Activated CD8-positive, alpha-beta memory T cell treated with anti-CD3 and anti-CD28 coated beads, Interleukin-2, amount 50 U/mL, for 48 hours (primary cell): ENCODE measurements at regions not wholly inside any gene's neighbourhood (a gene's known extent, or its start where the extent isn't known, plus 50 kb on each side); places are given as distances from the start of the nearest gene placed in this dataset.
"Not testable (repeated sequence)": the region's sequence is repeated elsewhere in the genome, so short reads cannot be mapped to it uniquely, and the experiment has no call there.

Experiments used
- DNase-seq: peaks from one replicate; pipeline ENCODE4 v3.0.0-alpha.2; 2020

DNA sequence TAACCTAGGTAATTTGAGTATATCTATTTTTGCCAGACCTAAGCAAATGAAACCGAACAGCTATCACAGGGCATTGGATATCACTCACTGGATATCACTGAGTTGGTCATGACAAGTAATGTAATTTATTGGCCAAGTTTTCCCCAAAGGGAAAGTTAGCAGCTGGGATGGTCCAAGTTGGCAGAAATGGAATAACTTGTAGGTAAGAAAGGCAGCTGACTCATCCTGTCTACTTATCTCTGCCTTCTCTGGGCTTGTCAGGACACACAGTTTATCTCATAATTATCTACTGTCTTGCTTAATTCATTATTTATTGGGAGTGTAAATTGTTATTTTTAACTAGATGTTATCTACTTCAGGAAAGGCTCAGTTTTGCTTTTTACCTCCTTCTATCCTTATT lies 502.0 kb upstream of the DPP6 start:
- no peak for DNase-seq

GRCh38 chr7:153564391-153564790 lies 487.8 kb upstream of the DPP6 start:
- DNase-seq, result no peak

DNA sequence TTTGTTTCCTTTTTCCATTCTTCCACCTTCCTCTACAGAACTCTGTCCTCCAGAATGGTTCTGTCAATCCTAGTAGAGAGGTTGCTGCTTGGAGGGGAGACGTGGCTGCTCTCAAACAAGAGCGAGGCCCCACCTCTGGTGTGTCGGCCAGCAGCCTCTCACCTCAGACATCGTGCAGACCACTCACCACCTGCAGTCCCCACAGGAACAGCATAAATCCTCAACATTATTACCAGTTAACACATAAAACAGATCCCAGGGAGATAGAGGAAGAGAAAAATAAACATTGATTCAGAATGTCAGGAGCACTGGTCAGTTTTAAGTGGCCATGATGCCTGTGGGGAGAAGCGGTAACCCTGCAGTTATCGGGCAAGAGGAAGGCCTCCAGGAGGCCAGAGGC lies 485.9 kb upstream of the DPP6 start:
- no peak for DNase-seq

GRCh38 chr7:153567426-153567825 lies 484.8 kb upstream of the DPP6 start:
- no peak for DNase-seq

DNA sequence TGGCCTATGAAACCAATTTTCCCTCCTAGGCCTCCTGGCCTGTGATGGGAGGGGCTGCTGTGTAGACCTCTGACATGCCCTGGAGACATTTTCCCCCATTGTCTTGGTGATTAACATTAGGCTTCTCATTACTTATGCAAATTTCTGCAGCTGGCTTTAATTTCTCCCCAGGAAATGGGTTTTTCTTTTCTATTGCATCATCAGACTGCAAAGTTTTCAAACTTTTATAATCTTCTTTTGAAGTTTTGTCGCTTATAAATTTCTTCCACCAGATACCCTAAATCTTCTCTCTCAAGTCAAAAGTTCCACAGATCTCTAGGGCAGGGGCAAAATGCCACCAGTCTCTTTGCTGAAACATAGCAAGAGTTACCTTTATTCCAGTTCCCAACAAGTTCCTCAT lies 482.7 kb upstream of the DPP6 start:
- DNase-seq, result not testable (repeated sequence)

DNA sequence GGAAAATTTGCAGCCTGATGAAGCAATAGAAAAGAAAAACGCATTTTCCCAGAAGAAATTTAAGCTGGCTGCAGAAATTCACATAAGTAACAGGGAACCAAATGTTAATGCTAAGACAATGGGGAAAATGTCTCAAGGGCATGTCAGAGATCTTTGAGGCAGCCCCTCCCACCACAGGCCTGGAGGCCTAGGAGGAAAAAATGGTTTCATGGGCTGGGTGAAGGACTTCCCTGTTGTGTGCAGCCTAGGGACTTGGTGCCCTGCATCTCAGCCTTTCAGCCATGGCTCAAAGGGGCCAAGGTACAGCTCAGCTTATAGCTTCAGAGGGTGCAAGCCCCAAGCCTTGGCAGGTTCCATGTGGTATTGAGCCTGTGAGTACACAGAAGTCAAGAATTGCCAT lies 476.1 kb upstream of the DPP6 start:
- no peak for DNase-seq

- no peak for DNase-seq
Measured at GRCh38 chr7:153581419-153581818, 470.8 kb upstream of the DPP6 start.

DNA sequence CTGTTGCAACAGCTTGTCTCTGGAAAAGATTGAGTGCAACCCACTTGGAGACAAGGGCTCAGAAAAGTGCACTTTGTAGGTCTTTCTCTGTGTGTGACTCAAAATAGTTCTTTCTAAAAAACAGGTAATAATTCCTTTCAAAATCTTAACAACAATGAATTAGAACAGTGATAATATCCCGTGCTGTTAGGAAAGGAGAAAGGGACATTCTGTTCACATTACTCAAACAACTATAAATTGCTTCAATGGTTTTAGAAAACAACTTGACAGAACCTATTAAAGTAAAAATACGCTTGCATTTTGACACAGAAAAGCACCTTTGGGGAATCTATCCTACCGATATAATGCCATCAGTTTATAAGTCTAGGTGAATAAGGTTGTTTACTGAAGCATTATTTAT lies 468.1 kb upstream of the DPP6 start:
- no peak for DNase-seq

DNA sequence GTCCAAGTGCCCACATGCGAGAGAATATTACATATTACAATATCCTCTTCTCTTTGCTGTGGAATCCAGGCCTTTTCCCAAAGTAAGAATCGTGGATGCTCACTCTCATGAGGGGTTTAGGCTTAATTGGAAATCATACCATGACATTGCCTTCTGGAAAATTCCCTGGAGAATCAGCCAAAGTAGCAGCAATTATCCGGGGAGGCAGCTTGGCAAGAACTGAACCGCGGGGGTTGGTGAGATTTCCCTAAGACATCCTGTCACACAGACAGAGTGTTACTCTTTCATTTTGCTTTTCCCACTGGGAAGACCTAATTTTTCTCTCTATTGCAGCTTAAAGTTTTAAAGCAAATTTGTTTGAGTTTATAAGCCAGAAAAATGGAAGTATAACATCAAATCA lies 463.6 kb upstream of the DPP6 start:
- no peak for DNase-seq

GRCh38 chr7:153590136-153590535 lies 462.1 kb upstream of the DPP6 start:
- no peak for DNase-seq

- DNase-seq, result no peak
Measured at GRCh38 chr7:153590571-153590970, 461.6 kb upstream of the DPP6 start.

DNA sequence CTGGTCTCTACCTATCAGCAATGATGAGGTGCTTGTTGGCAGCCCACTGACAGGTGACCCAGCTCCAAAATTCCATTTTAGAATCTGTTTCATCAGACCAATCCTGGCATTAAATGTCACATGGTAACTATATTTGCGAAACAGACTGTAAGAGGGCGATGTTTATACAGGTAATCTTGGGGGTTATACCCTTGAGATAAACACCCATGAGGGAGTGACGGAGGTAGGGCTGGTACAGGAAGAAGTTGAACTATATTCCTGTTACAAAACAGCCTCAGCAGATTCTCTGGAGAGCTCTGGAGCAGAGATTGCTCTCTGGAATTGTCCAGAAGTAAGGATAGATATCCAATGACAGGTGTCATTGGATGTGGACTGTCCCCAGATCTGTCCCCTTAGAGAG lies 444.8 kb upstream of the DPP6 start:
- DNase-seq, result no peak

- DNase-seq, result no peak
Measured at GRCh38 chr7:153616711-153617325, 435.4 kb upstream of the DPP6 start.

DNA sequence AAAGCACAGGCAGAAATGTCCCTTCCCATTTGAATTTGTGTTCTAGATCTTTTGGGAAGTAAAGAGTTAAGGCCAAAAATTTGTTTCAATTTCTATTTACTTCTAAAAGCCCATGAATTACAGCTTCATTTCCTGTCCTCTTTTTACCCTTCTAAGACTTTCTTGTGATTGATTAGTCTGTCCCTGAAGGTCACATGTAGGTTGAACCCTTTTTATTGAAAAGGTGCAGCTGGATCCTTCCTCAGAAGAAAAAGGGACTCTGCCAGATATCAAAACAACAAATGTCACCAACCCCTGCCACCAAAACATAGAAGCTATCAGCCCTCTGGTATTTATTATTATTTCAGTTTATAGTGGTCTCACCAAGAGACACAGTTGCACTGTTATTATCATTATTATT lies 424.9 kb upstream of the DPP6 start:
- DNase-seq, result no peak

- DNase-seq, result no peak
Measured at GRCh38 chr7:153628406-153628805, 423.8 kb upstream of the DPP6 start.

DNA sequence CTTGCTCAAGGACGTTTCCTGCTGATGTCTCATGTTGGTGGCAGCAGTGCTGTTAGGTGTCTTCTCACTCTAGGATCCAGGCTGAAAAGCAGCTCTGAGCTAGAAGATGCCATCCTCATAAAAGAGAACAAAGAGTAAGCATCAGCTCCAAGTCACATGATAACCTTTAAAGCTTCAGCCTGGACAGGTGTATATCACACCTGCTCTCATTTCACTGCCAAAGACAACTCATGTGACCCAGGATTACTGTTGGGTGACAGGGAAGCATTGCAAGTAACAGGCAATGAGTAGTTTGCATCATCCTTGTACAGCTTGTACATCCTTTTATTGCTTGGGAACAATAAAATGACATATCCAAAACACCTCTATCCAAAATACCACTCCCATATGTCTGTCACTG lies 423.4 kb upstream of the DPP6 start:
- DNase-seq, result no peak

DNA sequence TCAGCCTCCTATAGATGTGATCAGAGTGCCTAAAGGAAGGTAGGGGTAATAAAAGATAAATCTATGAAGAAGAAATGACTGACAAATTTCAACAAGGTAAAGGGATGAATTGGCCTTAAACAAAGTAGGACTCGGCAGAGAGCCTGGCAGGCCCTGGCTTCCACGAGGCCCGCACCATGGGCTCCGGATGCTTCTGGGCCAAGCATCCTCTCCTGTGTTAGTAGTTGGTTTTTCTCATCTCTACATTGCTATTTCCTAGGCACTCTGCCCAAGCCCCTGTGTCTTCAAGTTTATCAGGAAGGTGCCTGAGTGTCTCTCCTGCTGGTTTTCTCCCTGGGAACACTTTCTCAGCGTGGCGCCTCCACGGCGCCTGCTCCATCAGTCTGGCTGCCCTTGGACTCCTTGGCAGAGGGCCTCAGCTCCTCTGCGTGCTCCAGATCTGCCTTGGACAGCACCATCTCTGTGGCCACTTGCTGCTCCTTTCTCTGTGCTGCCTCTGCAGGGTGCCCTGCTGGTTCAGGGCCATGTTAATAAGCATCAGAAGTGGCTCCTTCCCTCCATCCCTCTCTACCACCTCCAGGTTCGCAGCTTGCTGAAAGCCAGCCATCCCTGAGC lies 413.3 kb upstream of the DPP6 start:
- DNase-seq, result no peak

DNA sequence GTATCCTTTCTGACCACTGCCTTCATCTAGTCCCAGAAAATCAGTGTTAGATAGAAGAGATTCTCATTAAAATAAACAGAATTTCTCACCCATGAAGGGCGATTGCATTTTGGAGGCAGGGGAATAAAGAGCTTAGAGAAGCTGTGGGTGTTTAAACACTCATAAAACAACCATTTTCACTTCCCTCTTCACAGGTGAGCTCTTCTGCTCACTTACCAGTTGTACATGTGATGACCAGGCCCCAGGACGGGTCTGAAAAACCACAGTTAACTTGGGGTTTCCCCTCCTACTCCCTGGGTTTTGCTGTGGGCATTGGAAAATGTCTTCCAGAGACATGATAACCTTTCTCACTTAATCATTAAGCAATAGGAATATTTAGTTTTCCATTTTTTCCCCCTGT lies 411.6 kb upstream of the DPP6 start:
- DNase-seq, result no peak

DNA sequence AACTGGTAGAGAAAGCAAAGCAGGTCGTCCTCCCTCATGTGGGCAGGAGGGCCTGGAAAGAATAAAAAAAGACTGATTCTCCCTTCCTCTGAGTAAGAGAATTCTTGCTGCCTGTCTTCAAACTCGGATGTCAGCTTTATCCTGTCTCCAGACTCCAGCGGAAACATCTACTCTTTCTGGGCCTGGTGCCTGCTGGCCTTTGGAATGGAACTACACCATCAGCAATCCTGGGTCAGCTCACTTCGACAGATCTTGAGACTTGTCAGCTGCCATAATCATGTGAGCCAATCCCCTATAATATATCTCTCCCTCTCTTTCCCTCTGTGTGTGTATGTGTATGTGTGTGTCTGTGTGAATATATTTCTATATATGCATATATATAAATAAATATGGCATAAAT lies 411.0 kb upstream of the DPP6 start:
- DNase-seq, result no peak

GRCh38 chr7:153642989-153643388 lies 409.2 kb upstream of the DPP6 start:
- no peak for DNase-seq

DNA sequence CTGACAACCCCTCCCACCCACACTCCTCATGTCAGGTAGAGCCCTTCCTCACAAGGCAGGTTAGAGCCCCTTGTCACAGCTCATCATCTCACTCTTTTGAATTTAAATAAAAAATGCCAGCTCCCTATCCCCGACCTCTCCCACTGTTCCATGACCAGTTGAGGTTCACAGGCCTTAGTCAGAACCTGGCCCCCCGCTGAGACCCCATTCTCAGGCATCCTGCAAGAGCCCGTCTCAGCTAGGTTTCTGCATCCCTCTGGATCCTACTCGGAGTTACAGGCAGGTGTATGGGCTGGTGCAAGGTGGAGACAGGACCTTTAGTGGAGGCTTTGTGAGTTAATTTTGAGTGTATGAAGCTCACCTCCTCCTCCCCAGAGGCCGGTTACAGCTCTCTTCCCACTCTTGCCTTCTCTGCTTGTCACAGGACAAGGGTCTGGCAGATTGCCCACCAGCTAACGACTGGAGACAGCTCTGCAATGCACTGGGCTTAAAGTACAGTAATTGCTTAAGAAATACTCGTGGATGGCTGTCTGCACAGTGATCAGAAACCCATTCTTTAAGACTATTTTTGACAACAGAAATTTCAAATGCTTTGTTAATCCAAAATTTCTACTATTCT lies 394.9 kb upstream of the DPP6 start:
- no peak for DNase-seq

DNA sequence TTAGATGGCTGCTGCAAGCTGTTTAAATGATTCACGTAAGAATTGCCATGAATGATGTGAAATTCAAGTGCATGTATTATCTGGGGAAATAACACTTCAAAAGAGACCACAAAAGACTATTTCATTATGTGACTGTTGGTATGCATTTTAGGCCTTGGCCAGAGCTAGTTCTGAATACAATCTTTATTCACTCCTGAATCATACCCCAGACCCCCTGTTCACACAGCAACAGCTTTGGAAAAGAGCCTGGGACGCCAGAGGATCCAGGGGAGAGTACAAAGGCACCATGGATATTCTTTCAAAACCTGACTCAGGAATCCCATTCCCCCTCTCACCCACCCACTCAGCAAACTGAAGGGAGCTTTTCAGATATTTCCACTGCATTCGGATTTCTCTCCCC lies 377.1 kb upstream of the DPP6 start:
- no peak for DNase-seq

DNA sequence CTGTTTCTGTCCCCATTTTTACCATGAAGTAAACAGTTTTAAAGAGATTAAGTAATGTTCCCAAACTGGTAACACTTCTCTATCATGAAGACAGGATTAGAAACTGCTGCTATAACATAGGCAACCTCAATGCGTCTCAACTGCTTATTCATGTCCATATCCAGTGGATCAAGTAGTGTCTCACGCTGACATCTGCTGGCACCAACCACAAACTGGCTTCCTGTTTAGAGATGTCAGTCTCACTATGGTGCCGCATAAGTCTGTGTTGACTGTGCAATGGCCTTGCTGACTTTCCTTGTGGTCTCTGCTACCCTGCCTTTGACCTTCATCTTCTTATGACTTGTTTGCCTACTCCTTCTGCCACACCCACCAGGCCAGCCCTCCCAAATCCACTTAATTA lies 369.6 kb upstream of the DPP6 start:
- DNase-seq, result no peak

- DNase-seq, result no peak
Measured at GRCh38 chr7:153696242-153696641, 356.0 kb upstream of the DPP6 start.

GRCh38 chr7:153698046-153698445 lies 354.2 kb upstream of the DPP6 start:
- DNase-seq, result no peak
